Inferior parietal cortex (tissue), 1 donor: ENCODE measurements at regions not wholly inside any gene's neighbourhood (a gene's known extent, or its start where the extent isn't known, plus 50 kb on each side); places are given as distances from the start of the nearest gene placed in this dataset.
A peak's percentile ranks its signal among the peaks of the same experiment; 100 is the strongest.

Source experiments
- DNase-seq: peaks from one replicate; pipeline ENCODE4 v3.0.0-alpha.2; 2016; ENCODE audit errors: extremely low spot score

GRCh38 chrX:107560980-107561379, 67.3 kb upstream of the PRPS1 start:
- DNase-seq: no peak

GRCh38 chrX:107561468-107562215, 66.7 kb upstream of the PRPS1 start:
- DNase-seq: no peak

GRCh38 chrX:107562482-107562881, 65.8 kb upstream of the PRPS1 start:
- no peak for DNase-seq

GRCh38 chrX:107563824-107564223, 64.5 kb upstream of the PRPS1 start:
- DNase-seq: no peak

- no peak for DNase-seq
Measured at GRCh38 chrX:107565015-107565414, 63.3 kb upstream of the PRPS1 start.

GRCh38 chrX:107565931-107566603, 62.2 kb upstream of the PRPS1 start:
- DNase-seq: peak; percentile 29

- DNase-seq: no peak
Measured at GRCh38 chrX:107566604-107567262, 61.6 kb upstream of the PRPS1 start.

GRCh38 chrX:107567370-107567769, 60.9 kb upstream of the PRPS1 start:
- no peak for DNase-seq

GRCh38 chrX:107571296-107571998, 56.9 kb upstream of the PRPS1 start:
- no peak for DNase-seq

GRCh38 chrX:107573016-107573415, 55.3 kb upstream of the PRPS1 start:
- no peak for DNase-seq

GRCh38 chrX:107574054-107574683, 54.1 kb upstream of the PRPS1 start:
- no peak for DNase-seq

- no peak for DNase-seq
Measured at GRCh38 chrX:107574711-107575110, 53.6 kb upstream of the PRPS1 start.

GRCh38 chrX:107576392-107576791, 51.9 kb upstream of the PRPS1 start:
- DNase-seq: no peak

GRCh38 chrX:107576841-107577240, 51.5 kb upstream of the PRPS1 start:
- DNase-seq: no peak

GRCh38 chrX:107577933-107578332, 50.4 kb upstream of the PRPS1 start:
- no peak for DNase-seq
